CD14-positive monocyte (primary cell): ENCODE measurements at regions not wholly inside any gene's neighbourhood (a gene's known extent, or its start where the extent isn't known, plus 50 kb on each side); places are given as distances from the start of the nearest gene placed in this dataset.

Source experiments
- DNase-seq, 3 donors: peaks; one replicate each; pipeline ENCODE4 v3.0.0-alpha.2; 2011 to 2022
- H2AFZ ChIP-seq: 2 replicates; pipeline ENCODE4 v1.6.0; 2012; ENCODE audit warnings: mild to moderate bottlenecking, low read depth, low read length, inconsistent platforms; ENCODE audit not compliant: insufficient read depth, poor library complexity, severe bottlenecking
- H3K27ac ChIP-seq, 2 donors: 1 replicate in 1 of 2; 2 replicates in 1 of 2; pipeline ENCODE4 v1.5.1; 2012 to 2013; ENCODE audit warnings: low read length in 2 of 2, control low read depth in 1 of 2, inconsistent platforms in 1 of 2, low read depth in 1 of 2, mild to moderate bottlenecking in 1 of 2
- H3K27me3 ChIP-seq, 2 donors: one replicate each; pipeline versions ENCODE4 v1.6.0 to v1.6.1; 2011 to 2013; ENCODE audit warnings: low read length in 2 of 2; ENCODE audit not compliant: control insufficient read depth in 2 of 2, insufficient read depth in 2 of 2
- H3K36me3 ChIP-seq, 2 donors: replicated peaks in 1 of 2; 1 replicate in 1 of 2; 2 replicates in 1 of 2; pipeline versions ENCODE4 v1.5.1 to v1.6.1; 2012 to 2013; ENCODE audit warnings: low read length in 2 of 2, control low read depth in 1 of 2, inconsistent platforms in 1 of 2, mild to moderate bottlenecking in 1 of 2; ENCODE audit not compliant: insufficient read depth in 2 of 2, control insufficient read depth in 1 of 2
- H3K4me1 ChIP-seq, 2 donors: 1 replicate in 1 of 2; 2 replicates in 1 of 2; pipeline versions ENCODE4 v1.5.1 to v1.6.1; 2012 to 2013; ENCODE audit warnings: low read length in 2 of 2, control low read depth in 1 of 2, inconsistent platforms in 1 of 2, mild to moderate bottlenecking in 1 of 2, moderate library complexity in 1 of 2; ENCODE audit not compliant: insufficient read depth in 2 of 2, control insufficient read depth in 1 of 2
- H3K4me2 ChIP-seq: replicated peaks from 2 replicates; pipeline ENCODE3; 2012; ENCODE audit warnings: low read length, moderate library complexity, mild to moderate bottlenecking; ENCODE audit not compliant: poor library complexity, severe bottlenecking; ENCODE audit errors: extremely low read depth
- H3K4me3 ChIP-seq, 3 experiments: fragments of 200-600 bp in 1 of 3; sonication (generic) in 1 of 3; replicated peaks in 1 of 3; 1 replicate in 2 of 3; 2 replicates in 1 of 3; pipeline ENCODE4 v1.5.1; 2011 to 2013; ENCODE audit warnings: low read length in 3 of 3, mild to moderate bottlenecking in 3 of 3, control low read depth in 2 of 3, low read depth in 2 of 3, inconsistent platforms in 1 of 3, moderate library complexity in 1 of 3
- H3K79me2 ChIP-seq: 2 replicates; pipeline ENCODE4 v1.6.0; 2012; ENCODE audit warnings: mild to moderate bottlenecking, control low read depth, inconsistent platforms, low read length, moderate library complexity; ENCODE audit not compliant: insufficient read depth
- H3K9ac ChIP-seq: 2 replicates; pipeline ENCODE4 v1.6.0; 2017; ENCODE audit warnings: low read length, mild to moderate bottlenecking; ENCODE audit not compliant: insufficient read depth, poor library complexity, severe bottlenecking
- H3K9me3 ChIP-seq, 2 donors: replicated peaks in 1 of 2; 1 replicate in 1 of 2; 2 replicates in 1 of 2; pipeline versions ENCODE4 v1.5.1 to v1.6.1; 2012 to 2013; ENCODE audit warnings: low read length in 2 of 2, control low read depth in 1 of 2; ENCODE audit not compliant: control insufficient read depth in 1 of 2, insufficient read depth in 1 of 2
- H4K20me1 ChIP-seq: 2 replicates; pipeline ENCODE4 v1.6.0; 2012; ENCODE audit warnings: mild to moderate bottlenecking, low read length, control low read depth, moderate library complexity; ENCODE audit not compliant: insufficient read depth
- H3K27ac Mint-ChIP-seq, 7 donors: one replicate each; pipeline ENCODE4 v1.8.0; 2020; ENCODE audit warnings: mild to moderate bottlenecking in 7 of 7, mixed read lengths in 7 of 7, moderate library complexity in 6 of 7, inconsistent platforms in 2 of 7
- H3K27me3 Mint-ChIP-seq, 3 donors: one replicate each; pipeline ENCODE4 v1.8.0; 2021 to 2022; ENCODE audit warnings: low read depth in 3 of 3, mild to moderate bottlenecking in 3 of 3, mixed read lengths in 3 of 3, moderate library complexity in 3 of 3, inconsistent platforms in 1 of 3
- H3K36me3 Mint-ChIP-seq, 2 donors: one replicate each; pipeline ENCODE4 v1.8.0; 2020; ENCODE audit warnings: mixed read lengths in 2 of 2, inconsistent platforms in 1 of 2, mild to moderate bottlenecking in 1 of 2
- H3K4me1 Mint-ChIP-seq: one replicate; pipeline ENCODE4 v1.8.0; 2020; ENCODE audit warnings: mild to moderate bottlenecking, mixed read lengths
- H3K4me3 Mint-ChIP-seq, 2 donors: one replicate each; pipeline ENCODE4 v1.8.0; 2020; ENCODE audit warnings: mild to moderate bottlenecking in 2 of 2, mixed read lengths in 2 of 2, moderate library complexity in 1 of 2
- H3K9me3 Mint-ChIP-seq, 7 donors: one replicate each; pipeline ENCODE4 v1.8.0; 2020 to 2022; ENCODE audit warnings: mixed read lengths in 7 of 7, mild to moderate bottlenecking in 6 of 7, moderate library complexity in 6 of 7, inconsistent platforms in 2 of 7
- WGBS: methylation state at CpG from one replicate; pipeline ENCODE4 v1.1.5; 2013; ENCODE audit warnings: missing lambda C conversion rate; ENCODE audit not compliant: insufficient coverage; 5-methylcytosine and 5-hydroxymethylcytosine counted together
- intact Hi-C, 2 donors: fragments of 100-400 bp; cut with micrococcal nuclease; formaldehyde crosslinking; loops; one replicate each; pipeline versions ENCODE4 v1.15.0 to v1.15.1; 2023
- TF ChIP-seq, protein P1 (sequence below): fragments of 200-600 bp; IDR thresholded peaks from one replicate; pipeline ENCODE4 v1.8.0; 2022; ENCODE audit warnings: antibody characterized with exemption, mild to moderate bottlenecking

DNA sequence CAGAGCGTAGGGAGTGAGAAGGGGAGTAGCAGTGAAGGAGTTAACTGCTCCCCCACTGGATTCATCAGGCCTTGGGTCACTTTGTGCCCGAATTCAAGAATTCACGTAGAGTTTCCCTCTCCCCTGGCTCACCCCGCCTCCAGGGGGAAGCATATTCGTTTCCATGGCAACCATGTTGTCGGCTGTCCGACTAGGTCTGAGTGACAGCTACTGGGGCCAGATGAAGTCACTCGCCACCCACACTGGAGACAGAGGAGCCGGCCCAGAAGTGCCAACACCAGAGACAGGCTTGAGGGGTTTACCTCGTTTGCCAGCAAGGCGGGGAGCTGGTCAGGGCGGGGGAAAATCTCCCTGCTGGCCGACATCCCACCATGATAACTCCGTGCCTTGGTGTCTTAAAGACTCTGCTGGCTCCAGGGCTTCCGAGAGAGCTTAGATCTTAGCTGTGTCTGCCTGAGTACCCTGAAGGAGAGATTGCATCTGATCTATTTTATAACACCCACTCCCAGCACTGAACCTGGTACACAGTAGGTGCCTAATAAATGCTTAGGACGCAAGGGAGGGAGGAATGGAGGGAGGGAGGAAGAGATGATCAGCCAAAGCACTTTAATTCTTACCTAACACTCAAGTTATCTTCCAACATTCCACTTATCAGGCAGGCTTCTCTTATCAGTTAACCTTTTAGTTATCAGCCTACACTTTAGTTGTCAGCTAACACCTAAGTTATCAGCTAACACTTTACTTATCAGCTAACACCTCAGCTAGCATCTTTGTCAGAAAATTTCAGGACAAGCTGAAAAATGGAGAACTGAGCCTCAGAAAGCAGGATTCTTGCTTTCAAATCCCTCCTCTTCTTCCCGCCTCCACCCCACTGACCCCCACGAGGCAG, 57.2 kb upstream of the ZNRF4 start:
- H3K27me3 Mint-ChIP-seq: peaks cover 27 to 43% (median 38%) of the 10 kb centered on the region in 3 donors
- Histone ChIP-seq H3K27me3 (peaks cover 10 to 44% of the 10 kb centered on the region in 2 donors), H3K4me3 (no peak overlapping the region), H3K4me1 (no peaks in the 10 kb centered on the region), H3K9ac (no peak overlapping the region), H3K27ac (no peak overlapping the region), H4K20me1 (no peaks in the 10 kb centered on the region), H3K79me2 (no peaks in the 10 kb centered on the region), H3K36me3 (no peaks in the 10 kb centered on the region), H3K9me3 (no peaks in the 10 kb centered on the region), H3K4me2 (no peak overlapping the region), H2AFZ (no peak overlapping the region)
- no peaks in the 10 kb centered on the region for H3K4me1 Mint-ChIP-seq
- no peaks in the 10 kb centered on the region for H3K36me3 Mint-ChIP-seq
- TF ChIP-seq, protein P1, sequence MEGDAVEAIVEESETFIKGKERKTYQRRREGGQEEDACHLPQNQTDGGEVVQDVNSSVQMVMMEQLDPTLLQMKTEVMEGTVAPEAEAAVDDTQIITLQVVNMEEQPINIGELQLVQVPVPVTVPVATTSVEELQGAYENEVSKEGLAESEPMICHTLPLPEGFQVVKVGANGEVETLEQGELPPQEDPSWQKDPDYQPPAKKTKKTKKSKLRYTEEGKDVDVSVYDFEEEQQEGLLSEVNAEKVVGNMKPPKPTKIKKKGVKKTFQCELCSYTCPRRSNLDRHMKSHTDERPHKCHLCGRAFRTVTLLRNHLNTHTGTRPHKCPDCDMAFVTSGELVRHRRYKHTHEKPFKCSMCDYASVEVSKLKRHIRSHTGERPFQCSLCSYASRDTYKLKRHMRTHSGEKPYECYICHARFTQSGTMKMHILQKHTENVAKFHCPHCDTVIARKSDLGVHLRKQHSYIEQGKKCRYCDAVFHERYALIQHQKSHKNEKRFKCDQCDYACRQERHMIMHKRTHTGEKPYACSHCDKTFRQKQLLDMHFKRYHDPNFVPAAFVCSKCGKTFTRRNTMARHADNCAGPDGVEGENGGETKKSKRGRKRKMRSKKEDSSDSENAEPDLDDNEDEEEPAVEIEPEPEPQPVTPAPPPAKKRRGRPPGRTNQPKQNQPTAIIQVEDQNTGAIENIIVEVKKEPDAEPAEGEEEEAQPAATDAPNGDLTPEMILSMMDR: no peak
- H3K4me3 Mint-ChIP-seq: peak overlapping the region in 1 of 2 donors; percentile 53
- intact Hi-C loops: no loop called here
- no peak overlapping the region for H3K27ac Mint-ChIP-seq
- WGBS: 0% methylated on average over 10 of the region's 18 CpGs
- H3K9me3 Mint-ChIP-seq: peaks cover 0 to 12% (median 3%) of the 10 kb centered on the region in 7 donors
- DNase-seq: no peak

DNA sequence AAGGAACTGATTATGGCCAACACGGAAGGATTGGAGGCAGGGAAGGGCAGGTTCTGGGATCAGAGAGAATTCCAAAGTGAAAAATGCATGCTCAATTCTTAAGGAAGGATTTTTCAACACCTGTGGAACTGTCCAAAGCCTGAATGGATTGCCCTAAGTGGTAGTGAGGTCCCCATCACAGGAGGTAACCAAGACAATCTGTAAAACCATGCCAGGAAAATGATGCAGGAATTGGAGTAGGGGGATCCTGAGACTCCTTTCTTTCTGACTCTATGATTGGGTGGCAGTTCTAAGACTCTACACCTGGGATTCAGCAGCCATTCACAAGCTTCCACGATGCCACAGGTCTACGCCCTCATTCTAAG, 56.5 kb upstream of the ZNRF4 start:
- Histone ChIP-seq H3K79me2 (no peaks in the 10 kb centered on the region), H3K9ac (no peak overlapping the region), H4K20me1 (no peaks in the 10 kb centered on the region), H3K27ac (no peak overlapping the region), H3K4me1 (no peaks in the 10 kb centered on the region), H2AFZ (no peak overlapping the region), H3K27me3 (peaks cover 10 to 40% of the 10 kb centered on the region in 2 donors), H3K4me2 (no peak overlapping the region), H3K4me3 (no peak overlapping the region), H3K36me3 (no peaks in the 10 kb centered on the region), H3K9me3 (no peaks in the 10 kb centered on the region)
- no peaks in the 10 kb centered on the region for H3K4me1 Mint-ChIP-seq
- DNase-seq: no peak
- TF ChIP-seq, protein P1: no peak
- H3K36me3 Mint-ChIP-seq: no peaks in the 10 kb centered on the region
- H3K4me3 Mint-ChIP-seq: no peak overlapping the region
- H3K27me3 Mint-ChIP-seq: peaks cover 27 to 38% (median 37%) of the 10 kb centered on the region in 3 donors
- 100% methylated on average over 2 of the region's 3 CpGs for WGBS
- H3K27ac Mint-ChIP-seq: no peak overlapping the region
- H3K9me3 Mint-ChIP-seq: peaks cover 0 to 9% (median 3%) of the 10 kb centered on the region in 7 donors
- intact Hi-C loops: no loop called here
